K562 (cell line): ENCODE measurements at regions not wholly inside any gene's neighbourhood (a gene's known extent, or its start where the extent isn't known, plus 50 kb on each side); places are given as distances from the start of the nearest gene placed in this dataset.

Source experiments
- ATAC-seq: fragments of 200-7000 bp; cut with Tn5 transposase; 3 replicates; pipeline ENCODE4 v1.9.1; 2020; ENCODE audit warnings: moderate library complexity
- BruUV-seq: library from RNA; stranded (reverse); fragments of 400-500 nt; replicated peaks from 2 replicates; lab custom pipeline; 2021; lab: Mats Ljungman, UMichigan
- CTCF ChIA-PET: fragments of 300-600 bp; formaldehyde crosslinking; extraction: SDS; loops from one replicate; lab custom pipeline; 2021; ENCODE audit warnings: low intra/inter-chr PET ratio; lab: Yijun Ruan, JAX
- POLR2A ChIA-PET: fragments of 300-600, 350-650 bp; sonication (Branson Sonifier 250); formaldehyde crosslinking; extraction: SDS; loops from one replicate; lab custom pipeline; 2021; ENCODE audit warnings: antibody characterized with exemption, inconsistent platforms; lab: Yijun Ruan, JAX
- DNase-seq, 4 experiments: peaks; one replicate each; pipeline versions ENCODE4 v3.0.0 to v3.0.0-alpha.2; 2011 to 2018; ENCODE audit warnings: low spot score in 3 of 4, mixed read lengths in 3 of 4; ENCODE audit errors: extremely low read depth in 1 of 4
- FAIRE-seq: peaks from 2 replicates; lab custom pipeline; 2011; peaks lifted over from hg19 to GRCh38; lab: Jason Lieb, UNC
- H2AFZ ChIP-seq: 2 replicates; pipeline ENCODE4 v1.6.0; 2011; ENCODE audit warnings: low read depth, low read length, control low read depth, inconsistent platforms
- H3K27ac ChIP-seq: fragments of 200-600 bp; 3 replicates; pipeline ENCODE4 v1.8.0; 2011; ENCODE audit warnings: low read depth, mild to moderate bottlenecking, control low read depth, inconsistent platforms, low read length, moderate library complexity, mixed read lengths; ENCODE audit errors: extremely low read depth
- H3K27me3 ChIP-seq, 2 experiments: fragments of 300-600 bp in 1 of 2; 2 replicates in 1 of 2; 3 replicates in 1 of 2; pipeline versions ENCODE4 v1.6.0 to v1.8.0; 2011; ENCODE audit warnings: inconsistent platforms in 2 of 2, low read length in 2 of 2, mild to moderate bottlenecking in 1 of 2, mixed read lengths in 1 of 2, moderate library complexity in 1 of 2; ENCODE audit not compliant: control insufficient read depth in 2 of 2, insufficient read depth in 2 of 2
- H3K36me3 ChIP-seq: fragments of 300-600 bp; 3 replicates; pipeline ENCODE4 v1.8.0; 2011; ENCODE audit warnings: mild to moderate bottlenecking, low read length, inconsistent platforms; ENCODE audit not compliant: control insufficient read depth, insufficient read depth
- H3K4me1 ChIP-seq, 2 experiments: fragments of 200-600 bp in 1 of 2; replicated peaks in 1 of 2; 2 replicates in 1 of 2; 3 replicates in 1 of 2; pipeline versions ENCODE4 v1.5.1 to v1.8.0; 2011; ENCODE audit warnings: inconsistent platforms in 2 of 2, low read length in 2 of 2, mild to moderate bottlenecking in 1 of 2, mixed read lengths in 1 of 2, moderate library complexity in 1 of 2; ENCODE audit not compliant: control insufficient read depth in 2 of 2, insufficient read depth in 2 of 2
- H3K4me2 ChIP-seq: 2 replicates; pipeline ENCODE4 v1.6.1; 2011; ENCODE audit warnings: low read length, control low read depth, inconsistent platforms, mixed read lengths; ENCODE audit not compliant: insufficient read depth
- H3K4me3 ChIP-seq: fragments of 200-600 bp; sonication (generic), shearing (Covaris generic); 2 replicates; pipeline ENCODE4 v1.5.1; 2016; ENCODE audit warnings: control low read depth, inconsistent platforms
- H3K79me2 ChIP-seq: fragments of 200-600 bp; 3 replicates; pipeline ENCODE4 v1.8.0; 2011; ENCODE audit warnings: low read length, inconsistent platforms; ENCODE audit not compliant: control insufficient read depth, insufficient read depth
- H3K9ac ChIP-seq, 2 experiments: 2 replicates each; pipeline versions ENCODE4 v1.6.0 to v1.6.1; 2011; ENCODE audit warnings: low read depth in 2 of 2, low read length in 2 of 2, control low read depth in 1 of 2, inconsistent platforms in 1 of 2, mild to moderate bottlenecking in 1 of 2, mixed read lengths in 1 of 2; ENCODE audit not compliant: insufficient read depth in 1 of 2
- H3K9me1 ChIP-seq: one replicate; pipeline ENCODE4 v1.6.0; 2011; ENCODE audit warnings: inconsistent platforms, mild to moderate bottlenecking, low read length, moderate library complexity; ENCODE audit not compliant: control insufficient read depth, insufficient read depth
- H3K9me3 ChIP-seq: replicated peaks from 2 replicates; pipeline ENCODE4 v1.5.1; 2011; ENCODE audit warnings: low read depth, low read length, inconsistent platforms; ENCODE audit not compliant: control insufficient read depth, insufficient read depth
- H4K20me1 ChIP-seq: replicated peaks from 2 replicates; pipeline ENCODE4 v1.6.1; 2011; ENCODE audit warnings: low read length, inconsistent platforms, mixed read lengths; ENCODE audit not compliant: control insufficient read depth, insufficient read depth
- NR2C2 ChIP-seq, 2 experiments: fragments of 200-800 bp in 1 of 2; sonication (Bioruptor generic) in 1 of 2; sonication (generic) in 1 of 2; formaldehyde crosslinking in 1 of 2; IDR thresholded peaks; 2 replicates each; pipeline versions ENCODE4 v1.6.1 to v1.8.0; 2016 to 2022; ENCODE audit warnings: mild to moderate bottlenecking in 1 of 2, missing compliant biosample characterization in 1 of 2, missing genetic modification characterization in 1 of 2, missing genetic modification reagents in 1 of 2
- PHF20 ChIP-seq: fragments of 450-650 bp; IDR thresholded peaks from 2 replicates; pipeline ENCODE4 v1.6.1; 2018; ENCODE audit not compliant: partially characterized antibody
- SP2 ChIP-seq: IDR thresholded peaks from 2 replicates; pipeline ENCODE4 v1.6.1; 2011; ENCODE audit warnings: mild to moderate bottlenecking, low read depth, low read length, moderate library complexity; ENCODE audit not compliant: poor library complexity, severe bottlenecking; ENCODE audit errors: extremely low read depth
- ZEB2 ChIP-seq: fragments of 450-650 bp; IDR thresholded peaks from 2 replicates; pipeline ENCODE4 v1.6.1; 2016
- WGBS: fragments of 100-300 bp; shearing (Covaris generic); methylation state at CpG from one replicate; pipeline ENCODE4 v1.1.6; 2016; ENCODE audit warnings: low coverage, mixed read lengths; ENCODE audit not compliant: insufficient coverage; ENCODE audit errors: missing lambda C conversion rate; 5-methylcytosine and 5-hydroxymethylcytosine counted together
- in situ Hi-C: fragments of 300-500 bp; cut with MboI; formaldehyde crosslinking; loops from 4 replicates; pipeline ENCODE4 v1.15.0; 2018; ENCODE audit warnings: inconsistent platforms, mixed read lengths
- intact Hi-C: fragments of 100-400 bp; cut with micrococcal nuclease; formaldehyde crosslinking; loops from 2 replicates; pipeline ENCODE4 v1.14.2; 2022
- TF ChIP-seq, protein P1 (sequence below): fragments of 450-650 bp; formaldehyde crosslinking; IDR thresholded peaks from 2 replicates; pipeline ENCODE4 v1.4.0; 2020; ENCODE audit warnings: mild to moderate bottlenecking
- TF ChIP-seq, protein P2 (sequence below): sonication (generic); formaldehyde crosslinking; IDR thresholded peaks from 2 replicates; pipeline ENCODE4 v1.8.0; 2022; ENCODE audit warnings: mild to moderate bottlenecking, missing genetic modification reagents
- TF ChIP-seq, protein P3 (sequence below), 2 experiments: fragments of 450-650 bp in 1 of 2; sonication (generic) in 1 of 2; formaldehyde crosslinking in 1 of 2; IDR thresholded peaks in 1 of 2; conservative IDR thresholded peaks in 1 of 2; 2 replicates each; pipeline versions ENCODE4 v1.6.1 to v1.8.1; 2016 to 2023; ENCODE audit warnings: mild to moderate bottlenecking in 2 of 2, moderate library complexity in 2 of 2, inconsistent platforms in 1 of 2, missing genetic modification reagents in 1 of 2
- TF ChIP-seq, protein P4 (sequence below), 2 experiments: IDR thresholded peaks; 2 replicates each; pipeline ENCODE4 v1.6.1; 2012; ENCODE audit warnings: improper control_type of control experiment in 2 of 2, low read depth in 2 of 2, low read length in 2 of 2, borderline replicate concordance in 1 of 2

DNA sequence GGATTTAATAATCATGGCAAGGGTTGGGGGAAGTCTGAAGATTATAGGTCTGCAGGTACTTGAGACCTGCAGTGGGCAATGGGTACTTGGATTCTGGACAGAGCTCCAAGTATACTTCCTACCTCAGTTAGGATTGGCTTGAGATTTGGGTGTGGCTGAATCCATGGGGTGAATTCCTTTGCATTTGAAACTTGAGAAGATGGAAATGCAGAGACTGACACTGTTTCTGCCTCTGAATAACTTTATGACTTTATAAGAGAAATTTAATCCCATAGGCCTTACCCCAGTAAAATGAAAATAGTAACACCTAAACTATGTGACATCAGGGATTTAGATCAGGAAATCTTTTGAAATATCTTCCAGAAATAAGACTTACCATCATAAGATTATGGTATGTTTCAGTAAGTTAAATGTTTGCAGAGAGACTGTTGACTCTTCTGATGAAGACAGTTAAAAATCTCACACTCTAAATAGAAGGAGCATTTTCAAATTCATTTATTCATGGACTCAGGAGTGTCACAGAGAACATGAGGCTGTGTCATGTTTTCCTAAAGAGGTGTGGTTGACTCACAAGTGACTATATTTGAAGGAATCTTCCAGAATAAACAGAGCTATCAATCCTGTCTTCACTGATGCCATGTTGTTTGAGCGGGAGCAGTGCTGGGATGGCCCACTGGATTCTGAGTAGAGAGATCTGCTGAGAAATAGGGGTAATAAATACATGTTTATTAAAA is 513.5 kb upstream of the NR3C2 start:
- no peak overlapping the region for H3K27ac ChIP-seq
- H3K36me3 ChIP-seq = no peaks in the 10 kb centered on the region
- H3K4me3 ChIP-seq = no peak overlapping the region
- no peak for ATAC-seq
- no peak for DNase-seq
- H3K9ac ChIP-seq = no peak overlapping the region
- POLR2A ChIA-PET = no interaction called here
- WGBS = 0% methylated on average over 1 of the region's 1 CpG
- in situ Hi-C loops = no loop called here
- no peaks in the 10 kb centered on the region for H4K20me1 ChIP-seq
- CTCF ChIA-PET = no interaction called here
- H3K9me3 ChIP-seq = no peaks in the 10 kb centered on the region
- TF ChIP-seq NR2C2 (CRISPR knock-in tag; IDR thresholded peaks at IDR 0.05) (no peak), NR2C2 (tag; IDR thresholded peaks at IDR 0.05) (no peak), ZEB2 (no peak), PHF20 (no peak), SP2 (no peak)
- TF ChIP-seq, protein P1, sequence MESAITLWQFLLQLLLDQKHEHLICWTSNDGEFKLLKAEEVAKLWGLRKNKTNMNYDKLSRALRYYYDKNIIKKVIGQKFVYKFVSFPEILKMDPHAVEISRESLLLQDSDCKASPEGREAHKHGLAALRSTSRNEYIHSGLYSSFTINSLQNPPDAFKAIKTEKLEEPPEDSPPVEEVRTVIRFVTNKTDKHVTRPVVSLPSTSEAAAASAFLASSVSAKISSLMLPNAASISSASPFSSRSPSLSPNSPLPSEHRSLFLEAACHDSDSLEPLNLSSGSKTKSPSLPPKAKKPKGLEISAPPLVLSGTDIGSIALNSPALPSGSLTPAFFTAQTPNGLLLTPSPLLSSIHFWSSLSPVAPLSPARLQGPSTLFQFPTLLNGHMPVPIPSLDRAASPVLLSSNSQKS (CRISPR knock-in tag) = no peak
- TF ChIP-seq, protein P2, sequence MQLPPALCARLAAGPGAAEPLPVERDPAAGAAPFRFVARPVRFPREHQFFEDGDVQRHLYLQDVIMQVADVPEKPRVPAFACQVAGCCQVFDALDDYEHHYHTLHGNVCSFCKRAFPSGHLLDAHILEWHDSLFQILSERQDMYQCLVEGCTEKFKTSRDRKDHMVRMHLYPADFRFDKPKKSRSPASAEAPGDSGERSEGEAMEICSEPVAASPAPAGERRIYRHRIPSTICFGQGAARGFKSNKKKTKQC (CRISPR knock-in tag) = no peak
- TF ChIP-seq, protein P3, sequence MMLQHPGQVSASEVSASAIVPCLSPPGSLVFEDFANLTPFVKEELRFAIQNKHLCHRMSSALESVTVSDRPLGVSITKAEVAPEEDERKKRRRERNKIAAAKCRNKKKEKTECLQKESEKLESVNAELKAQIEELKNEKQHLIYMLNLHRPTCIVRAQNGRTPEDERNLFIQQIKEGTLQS (IDR thresholded peaks at IDR 0.05) = no peak
- TF ChIP-seq, protein P3 (CRISPR knock-in tag; conservative IDR thresholded peaks at IDR 0.05) = no peak
- TF ChIP-seq, protein P4, sequence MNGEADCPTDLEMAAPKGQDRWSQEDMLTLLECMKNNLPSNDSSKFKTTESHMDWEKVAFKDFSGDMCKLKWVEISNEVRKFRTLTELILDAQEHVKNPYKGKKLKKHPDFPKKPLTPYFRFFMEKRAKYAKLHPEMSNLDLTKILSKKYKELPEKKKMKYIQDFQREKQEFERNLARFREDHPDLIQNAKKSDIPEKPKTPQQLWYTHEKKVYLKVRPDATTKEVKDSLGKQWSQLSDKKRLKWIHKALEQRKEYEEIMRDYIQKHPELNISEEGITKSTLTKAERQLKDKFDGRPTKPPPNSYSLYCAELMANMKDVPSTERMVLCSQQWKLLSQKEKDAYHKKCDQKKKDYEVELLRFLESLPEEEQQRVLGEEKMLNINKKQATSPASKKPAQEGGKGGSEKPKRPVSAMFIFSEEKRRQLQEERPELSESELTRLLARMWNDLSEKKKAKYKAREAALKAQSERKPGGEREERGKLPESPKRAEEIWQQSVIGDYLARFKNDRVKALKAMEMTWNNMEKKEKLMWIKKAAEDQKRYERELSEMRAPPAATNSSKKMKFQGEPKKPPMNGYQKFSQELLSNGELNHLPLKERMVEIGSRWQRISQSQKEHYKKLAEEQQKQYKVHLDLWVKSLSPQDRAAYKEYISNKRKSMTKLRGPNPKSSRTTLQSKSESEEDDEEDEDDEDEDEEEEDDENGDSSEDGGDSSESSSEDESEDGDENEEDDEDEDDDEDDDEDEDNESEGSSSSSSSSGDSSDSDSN (IDR thresholded peaks at IDR 0.05; ENCODE audit: borderline replicate concordance in 1 of 2, low read depth in 2 of 2, low read length in 2 of 2) = no peak
- TF ChIP-seq, all 486 proteins: peak for 0
- no TSS peak for BruUV-seq
- Histone ChIP-seq H3K4me2 (no peak overlapping the region), H3K27me3 (no peaks in the 10 kb centered on the region), H3K79me2 (no peaks in the 10 kb centered on the region), H2AFZ (no peak overlapping the region), H3K4me1 (no peaks in the 10 kb centered on the region), H3K9me1 (no peaks in the 10 kb centered on the region)
- FAIRE-seq = no peak
- intact Hi-C loops = no loop called here
